Non-pigmented ciliary epithelial cell (primary cell): ENCODE measurements at regions not wholly inside any gene's neighbourhood (a gene's known extent, or its start where the extent isn't known, plus 50 kb on each side); places are given as distances from the start of the nearest gene placed in this dataset.
"Not testable (repeated sequence)": the region's sequence is repeated elsewhere in the genome, so short reads cannot be mapped to it uniquely, and the experiment has no call there.

Source experiments
- DNase-seq: peaks from one replicate; pipeline ENCODE4 v3.0.0-alpha.2; 2010; ENCODE audit warnings: low read depth

- no peak for DNase-seq
Observed at GRCh38 chr4:32589097-32589496, 1868.9 kb downstream of the PCDH7 start.

GRCh38 chr4:32589853-32590252 is 1869.7 kb downstream of the PCDH7 start:
- no peak for DNase-seq

GRCh38 chr4:32597354-32597753 is 1877.2 kb downstream of the PCDH7 start:
- no peak for DNase-seq

- no peak for DNase-seq
Observed at GRCh38 chr4:32601848-32602247, 1881.7 kb downstream of the PCDH7 start.

- DNase-seq = no peak
Observed at GRCh38 chr4:32607978-32608377, 1887.8 kb downstream of the PCDH7 start.

GRCh38 chr4:32624943-32625603 is 1904.9 kb downstream of the PCDH7 start:
- no peak for DNase-seq

GRCh38 chr4:32625687-32626337 is 1905.6 kb downstream of the PCDH7 start:
- no peak for DNase-seq

GRCh38 chr4:32631831-32632230 is 1911.7 kb downstream of the PCDH7 start:
- no peak for DNase-seq

- no peak for DNase-seq
Observed at GRCh38 chr4:32633421-32633820, 1913.3 kb downstream of the PCDH7 start.

- DNase-seq = no peak
Observed at GRCh38 chr4:32645653-32646052, 1925.5 kb downstream of the PCDH7 start.

GRCh38 chr4:32658019-32658418 is 1937.8 kb downstream of the PCDH7 start:
- DNase-seq = no peak

GRCh38 chr4:32661229-32661628 is 1941.1 kb downstream of the PCDH7 start:
- DNase-seq = no peak

GRCh38 chr4:32662803-32663202 is 1942.6 kb downstream of the PCDH7 start:
- DNase-seq = no peak

- DNase-seq = no peak
Observed at GRCh38 chr4:32672359-32672758, 1952.2 kb downstream of the PCDH7 start.

GRCh38 chr4:32680946-32681345 is 1960.8 kb downstream of the PCDH7 start:
- no peak for DNase-seq

- no peak for DNase-seq
Observed at GRCh38 chr4:32684160-32684559, 1964.0 kb downstream of the PCDH7 start.

GRCh38 chr4:32686123-32686522 is 1966.0 kb downstream of the PCDH7 start:
- no peak for DNase-seq

- DNase-seq = no peak
Observed at GRCh38 chr4:32689518-32689917, 1969.3 kb downstream of the PCDH7 start.

GRCh38 chr4:32697281-32697814 is 1977.2 kb downstream of the PCDH7 start:
- DNase-seq = no peak

GRCh38 chr4:32700838-32701237 is 1980.7 kb downstream of the PCDH7 start:
- no peak for DNase-seq

- no peak for DNase-seq
Observed at GRCh38 chr4:32706893-32707292, 1986.7 kb downstream of the PCDH7 start.

GRCh38 chr4:32716090-32716620 is 1996.0 kb downstream of the PCDH7 start:
- not testable (repeated sequence) for DNase-seq

- no peak for DNase-seq
Observed at GRCh38 chr4:32735856-32736590, 2015.9 kb downstream of the PCDH7 start.
